KMS-11 (cell line): ENCODE measurements at regions not wholly inside any gene's neighbourhood (a gene's known extent, or its start where the extent isn't known, plus 50 kb on each side); places are given as distances from the start of the nearest gene placed in this dataset.

ENCODE experiments used
- H2AFZ ChIP-seq: fragments of 200-600 bp; sonication (generic); 2 replicates; pipeline ENCODE4 v1.6.1; 2016; ENCODE audit warnings: antibody characterized with exemption, mixed run types, low read depth
- H3K27ac ChIP-seq: fragments of 200-600 bp; sonication (generic); 2 replicates; pipeline ENCODE4 v1.6.1; 2016; ENCODE audit warnings: mild to moderate bottlenecking, mixed run types
- H3K27me3 ChIP-seq: fragments of 200-600 bp; sonication (generic); 2 replicates; pipeline ENCODE4 v1.6.1; 2017; ENCODE audit warnings: mild to moderate bottlenecking, low read depth, mixed run types, moderate library complexity; ENCODE audit not compliant: insufficient read depth
- H3K36me3 ChIP-seq: fragments of 200-600 bp; sonication (generic); 2 replicates; pipeline ENCODE4 v1.6.1; 2017; ENCODE audit warnings: mild to moderate bottlenecking, mixed run types; ENCODE audit not compliant: insufficient read depth
- H3K4me1 ChIP-seq: fragments of 200-600 bp; sonication (generic); 2 replicates; pipeline ENCODE4 v1.6.1; 2016; ENCODE audit warnings: mild to moderate bottlenecking, low read depth, mixed run types; ENCODE audit not compliant: poor library complexity, severe bottlenecking
- H3K4me2 ChIP-seq: fragments of 200-600 bp; sonication (generic); 2 replicates; pipeline ENCODE4 v1.7.0; 2016; ENCODE audit warnings: mild to moderate bottlenecking, mixed run types
- H3K4me3 ChIP-seq: fragments of 200-600 bp; sonication (generic); IDR thresholded peaks from 2 replicates; pipeline ENCODE4 v1.6.1; 2017; ENCODE audit warnings: low read depth, low read length, mixed read lengths; ENCODE audit not compliant: insufficient read depth
- H3K79me2 ChIP-seq: fragments of 200-600 bp; sonication (generic); 2 replicates; pipeline ENCODE4 v1.6.1; 2016; ENCODE audit warnings: low read depth, mixed run types; ENCODE audit not compliant: insufficient read depth
- H3K9ac ChIP-seq: fragments of 200-600 bp; sonication (generic); 2 replicates; pipeline ENCODE4 v1.6.1; 2016; ENCODE audit warnings: mild to moderate bottlenecking, mixed run types
- H4K20me1 ChIP-seq: fragments of 200-600 bp; sonication (generic); 2 replicates; pipeline ENCODE4 v1.6.1; 2016; ENCODE audit warnings: mild to moderate bottlenecking, mixed run types; ENCODE audit not compliant: insufficient read depth
- CTCF ChIP-seq: fragments of 200-600 bp; sonication (generic); conservative IDR thresholded peaks from 2 replicates; pipeline ENCODE4 v1.6.1; 2017; ENCODE audit warnings: low read depth, mild to moderate bottlenecking, antibody characterized with exemption, low read length, moderate library complexity, mixed read lengths

- Histone ChIP-seq H2AFZ (no peak overlapping the region), H4K20me1 (no peaks in the 10 kb centered on the region), H3K27ac (no peak overlapping the region), H3K79me2 (no peaks in the 10 kb centered on the region), H3K4me3 (no peak overlapping the region), H3K4me2 (no peak overlapping the region), H3K4me1 (no peaks in the 10 kb centered on the region), H3K27me3 (no peaks in the 10 kb centered on the region), H3K9ac (no peak overlapping the region), H3K36me3 (no peaks in the 10 kb centered on the region)
- no peak for TF ChIP-seq CTCF
Observed at GRCh38 chr3:13257666-13258065, 162.5 kb downstream of the NUP210 start.

DNA sequence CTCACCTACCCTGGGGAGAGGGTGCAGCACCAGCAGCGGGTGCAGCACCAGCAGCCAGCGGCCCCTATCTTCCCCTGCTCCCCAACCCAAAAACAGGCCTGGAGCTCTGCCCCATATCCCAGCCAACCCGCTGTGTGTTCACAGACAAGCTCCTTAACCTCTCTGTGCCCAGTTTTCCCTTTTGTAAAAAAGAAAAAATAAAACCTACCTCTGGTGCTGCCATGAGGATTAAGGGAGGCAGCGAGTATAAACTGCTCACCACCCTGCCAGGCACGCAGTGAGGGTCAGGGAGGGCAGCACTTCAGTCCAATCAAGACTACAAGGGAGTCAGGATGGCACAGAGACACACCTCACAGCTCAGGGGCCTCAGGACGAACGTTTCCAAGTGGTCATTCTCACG is 163.3 kb downstream of the NUP210 start:
- H3K9ac ChIP-seq, result no peak overlapping the region
- H3K4me1 ChIP-seq, result no peaks in the 10 kb centered on the region
- H3K4me3 ChIP-seq, result no peak overlapping the region
- no peaks in the 10 kb centered on the region for H3K27me3 ChIP-seq
- H3K79me2 ChIP-seq, result no peaks in the 10 kb centered on the region
- no peak overlapping the region for H3K4me2 ChIP-seq
- H3K27ac ChIP-seq, result no peak overlapping the region
- TF ChIP-seq CTCF, result no peak
- no peak overlapping the region for H2AFZ ChIP-seq
- no peaks in the 10 kb centered on the region for H3K36me3 ChIP-seq
- H4K20me1 ChIP-seq, result no peaks in the 10 kb centered on the region

GRCh38 chr3:13254028-13254951 is 165.8 kb downstream of the NUP210 start:
- no peaks in the 10 kb centered on the region for H3K4me1 ChIP-seq
- H3K36me3 ChIP-seq, result no peaks in the 10 kb centered on the region
- no peak for TF ChIP-seq CTCF
- H3K4me2 ChIP-seq, result no peak overlapping the region
- no peak overlapping the region for H2AFZ ChIP-seq
- no peak overlapping the region for H3K27ac ChIP-seq
- no peak overlapping the region for H3K9ac ChIP-seq
- no peaks in the 10 kb centered on the region for H4K20me1 ChIP-seq
- H3K4me3 ChIP-seq, result no peak overlapping the region
- no peaks in the 10 kb centered on the region for H3K27me3 ChIP-seq
- H3K79me2 ChIP-seq, result no peaks in the 10 kb centered on the region

DNA sequence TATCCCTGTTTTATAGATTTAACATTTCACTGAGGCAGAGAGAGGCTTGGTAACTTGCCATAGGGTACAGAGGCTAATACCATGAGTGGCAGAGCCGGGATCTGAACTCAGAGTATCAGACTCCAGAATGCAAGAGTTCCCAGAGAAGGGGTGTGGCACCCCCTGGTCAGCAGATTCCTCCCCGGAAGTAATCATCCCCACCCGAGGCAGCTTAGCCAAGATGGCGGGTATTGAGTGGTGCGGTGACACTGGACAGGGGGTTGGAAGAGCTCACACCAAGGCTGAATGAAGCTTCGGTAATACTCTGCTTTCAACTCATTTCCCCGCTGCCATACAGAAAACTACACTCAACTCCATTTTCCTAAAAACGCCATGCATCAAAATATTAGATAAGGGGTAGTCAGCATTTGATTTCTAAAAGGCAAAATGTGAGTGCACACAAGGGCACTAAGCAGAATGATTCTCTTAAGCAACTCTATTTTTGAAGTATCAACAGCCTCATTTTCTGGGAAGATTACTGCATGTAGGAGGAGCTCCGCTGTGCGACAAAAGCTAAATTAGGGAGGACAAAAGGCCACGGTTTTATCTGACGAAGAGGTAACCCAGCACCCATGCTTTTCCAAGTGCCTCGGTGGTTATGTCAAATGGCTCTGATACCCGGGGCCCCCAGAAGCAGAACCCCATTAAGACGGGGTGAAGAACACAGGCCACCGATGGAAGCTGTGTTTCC is 166.7 kb downstream of the NUP210 start:
- Histone ChIP-seq H3K79me2 (no peaks in the 10 kb centered on the region), H3K36me3 (no peaks in the 10 kb centered on the region), H3K4me2 (no peak overlapping the region), H2AFZ (no peak overlapping the region), H3K27me3 (no peaks in the 10 kb centered on the region), H3K4me1 (no peaks in the 10 kb centered on the region), H4K20me1 (no peaks in the 10 kb centered on the region), H3K9ac (no peak overlapping the region), H3K27ac (no peak overlapping the region), H3K4me3 (no peak overlapping the region)
- no peak for TF ChIP-seq CTCF
